Uterus (tissue), 3 donors: ENCODE measurements at regions not wholly inside any gene's neighbourhood (a gene's known extent, or its start where the extent isn't known, plus 50 kb on each side); places are given as distances from the start of the nearest gene placed in this dataset.
"Not testable (repeated sequence)": the region's sequence is repeated elsewhere in the genome, so short reads cannot be mapped to it uniquely, and the experiment has no call there.

Source experiments
- DNase-seq, 2 donors: peaks; one replicate each; pipeline ENCODE4 v3.0.0-alpha.2; 2019 to 2020
- H3K27ac ChIP-seq, 2 donors: fragments of 200-600 bp; sonication (generic); 1 replicate in 1 of 2; 2 replicates in 1 of 2; pipeline ENCODE4 v1.5.1; 2016 to 2018
- H3K27me3 ChIP-seq, 2 donors: fragments of 200-600 bp; sonication (generic); one replicate each; pipeline ENCODE4 v1.5.1; 2018 to 2019; ENCODE audit warnings: control low read depth in 1 of 2
- H3K36me3 ChIP-seq, 2 donors: fragments of 200-600 bp; sonication (generic); one replicate each; pipeline ENCODE4 v1.5.1; 2019; ENCODE audit warnings: control low read depth in 1 of 2
- H3K4me1 ChIP-seq, 2 donors: fragments of 200-600 bp; sonication (generic); one replicate each; pipeline ENCODE4 v1.5.1; 2018 to 2019; ENCODE audit warnings: control low read depth in 1 of 2
- H3K4me3 ChIP-seq, 2 donors: fragments of 200-600 bp; sonication (generic); 1 replicate in 1 of 2; 2 replicates in 1 of 2; pipeline ENCODE4 v1.5.1; 2018 to 2019; ENCODE audit warnings: mild to moderate bottlenecking in 1 of 2
- H3K9me3 ChIP-seq, 2 donors: fragments of 200-600 bp; sonication (generic); one replicate each; pipeline ENCODE4 v1.5.1; 2019; ENCODE audit warnings: control low read depth in 1 of 2
- CTCF ChIP-seq, 4 experiments: fragments of 200-600 bp in 2 of 4; fragments of 450-650 bp in 2 of 4; sonication (generic) in 2 of 4; IDR thresholded peaks; one replicate each; pipeline ENCODE4 v1.5.1; 2016 to 2019; ENCODE audit warnings: antibody characterized with exemption in 4 of 4, mild to moderate bottlenecking in 2 of 4, moderate library complexity in 1 of 4
- POLR2A ChIP-seq, 2 donors: fragments of 450-650 bp; IDR thresholded peaks; one replicate each; pipeline ENCODE4 v1.6.1; 2016; ENCODE audit warnings: antibody characterized with exemption in 2 of 2, mild to moderate bottlenecking in 1 of 2, moderate library complexity in 1 of 2
- intact Hi-C: fragments of 100-400 bp; cut with DNase I; formaldehyde crosslinking; loops from one replicate; pipeline ENCODE4 v1.15.1; 2023; ENCODE audit warnings: low total_unique reads
- donor health status: DM: yes; HTN: yes; CAD: no.

GRCh38 chr5:92320446-92320845 is 937.3 kb upstream of the ARRDC3 start:
- H3K9me3 ChIP-seq, result no peaks in the 10 kb centered on the region
- no peak overlapping the region for H3K4me3 ChIP-seq
- intact Hi-C loops, result no loop called here
- no peaks in the 10 kb centered on the region for H3K27me3 ChIP-seq
- H3K27ac ChIP-seq, result no peak overlapping the region
- DNase-seq, result no peak
- H3K4me1 ChIP-seq, result no peaks in the 10 kb centered on the region
- H3K36me3 ChIP-seq, result no peaks in the 10 kb centered on the region
- TF ChIP-seq CTCF (IDR thresholded peaks at IDR 0.05), result no peak

GRCh38 chr5:92313385-92313784 is 930.3 kb upstream of the ARRDC3 start:
- no peak for DNase-seq
- Histone ChIP-seq H3K36me3 (no peaks in the 10 kb centered on the region), H3K4me3 (no peak overlapping the region), H3K27ac (no peak overlapping the region), H3K27me3 (no peaks in the 10 kb centered on the region), H3K9me3 (no peaks in the 10 kb centered on the region), H3K4me1 (no peaks in the 10 kb centered on the region)
- TF ChIP-seq POLR2A (IDR thresholded peaks at IDR 0.05) (no peak), CTCF (IDR thresholded peaks at IDR 0.05) (no peak)
- intact Hi-C loops, result no loop called here

GRCh38 chr5:92309336-92309991 is 926.3 kb upstream of the ARRDC3 start:
- no peaks in the 10 kb centered on the region for H3K4me1 ChIP-seq
- H3K4me3 ChIP-seq, result no peak overlapping the region
- H3K27me3 ChIP-seq, result no peaks in the 10 kb centered on the region
- intact Hi-C loops, result no loop called here
- H3K9me3 ChIP-seq, result no peaks in the 10 kb centered on the region
- DNase-seq, result no peak
- H3K27ac ChIP-seq, result no peak overlapping the region
- TF ChIP-seq CTCF (IDR thresholded peaks at IDR 0.05) (peak; percentile 22 to 40 (median 35)), POLR2A (IDR thresholded peaks at IDR 0.05) (no peak)
- H3K36me3 ChIP-seq, result no peaks in the 10 kb centered on the region

GRCh38 chr5:92308679-92309078 is 925.6 kb upstream of the ARRDC3 start:
- TF ChIP-seq POLR2A (IDR thresholded peaks at IDR 0.05), result no peak
- TF ChIP-seq CTCF (IDR thresholded peaks at IDR 0.05), result no peak
- no peaks in the 10 kb centered on the region for H3K36me3 ChIP-seq
- H3K27me3 ChIP-seq, result no peaks in the 10 kb centered on the region
- intact Hi-C loops, result no loop called here
- no peak overlapping the region for H3K27ac ChIP-seq
- DNase-seq, result no peak
- H3K4me3 ChIP-seq, result no peak overlapping the region
- no peaks in the 10 kb centered on the region for H3K4me1 ChIP-seq
- no peaks in the 10 kb centered on the region for H3K9me3 ChIP-seq

GRCh38 chr5:92302356-92302755 is 919.2 kb upstream of the ARRDC3 start:
- H3K27me3 ChIP-seq, H3K9me3 ChIP-seq, DNase-seq, H3K4me1 ChIP-seq, H3K4me3 ChIP-seq, intact Hi-C loops, H3K27ac ChIP-seq, H3K36me3 ChIP-seq: not testable (repeated sequence)

GRCh38 chr5:92283521-92283920 is 900.4 kb upstream of the ARRDC3 start:
- DNase-seq, result no peak
- peaks cover 0 to 6% of the 10 kb centered on the region in 2 donors for H3K9me3 ChIP-seq
- no peaks in the 10 kb centered on the region for H3K4me1 ChIP-seq
- H3K27ac ChIP-seq, result no peak overlapping the region
- H3K4me3 ChIP-seq, result no peak overlapping the region
- H3K36me3 ChIP-seq, result no peaks in the 10 kb centered on the region
- intact Hi-C loops, result no loop called here
- no peak for TF ChIP-seq CTCF (IDR thresholded peaks at IDR 0.05)
- no peak for TF ChIP-seq POLR2A (IDR thresholded peaks at IDR 0.05)
- H3K27me3 ChIP-seq, result no peaks in the 10 kb centered on the region

GRCh38 chr5:92271750-92272149 is 888.6 kb upstream of the ARRDC3 start:
- H3K27me3 ChIP-seq, H3K27ac ChIP-seq, H3K36me3 ChIP-seq, intact Hi-C loops, H3K9me3 ChIP-seq, DNase-seq, H3K4me1 ChIP-seq, H3K4me3 ChIP-seq: not testable (repeated sequence)
